Mononuclear cell (primary cell): ENCODE measurements at regions not wholly inside any gene's neighbourhood (a gene's known extent, or its start where the extent isn't known, plus 50 kb on each side); places are given as distances from the start of the nearest gene placed in this dataset.

Experiments
- H3K27me3 ChIP-seq: 2 replicates; pipeline ENCODE4 v1.6.0; 2011; ENCODE audit warnings: low read length, control low read depth; ENCODE audit not compliant: insufficient read depth
- H3K4me1 ChIP-seq: 2 replicates; pipeline ENCODE4 v1.5.1; 2011; ENCODE audit warnings: mild to moderate bottlenecking, low read length, control low read depth; ENCODE audit not compliant: insufficient read depth
- H3K4me3 ChIP-seq: 2 replicates; pipeline ENCODE4 v1.5.1; 2011; ENCODE audit warnings: mild to moderate bottlenecking, low read length, moderate library complexity
- H3K9me3 ChIP-seq: 2 replicates; pipeline ENCODE4 v1.5.1; 2011; ENCODE audit warnings: low read depth, mild to moderate bottlenecking, control low read depth, low read length

GRCh38 chr13:78460176-78460575 lies 143.2 kb downstream of the POU4F1 start:
- H3K27me3 ChIP-seq: no peaks in the 10 kb centered on the region
- H3K9me3 ChIP-seq: no peaks in the 10 kb centered on the region
- H3K4me1 ChIP-seq: no peaks in the 10 kb centered on the region
- H3K4me3 ChIP-seq: no peak overlapping the region

- Histone ChIP-seq H3K4me1 (no peaks in the 10 kb centered on the region), H3K4me3 (no peak overlapping the region), H3K27me3 (no peaks in the 10 kb centered on the region), H3K9me3 (no peaks in the 10 kb centered on the region)
Measured at GRCh38 chr13:78443839-78444238, 159.5 kb downstream of the POU4F1 start.

GRCh38 chr13:78437781-78438180 lies 165.6 kb downstream of the POU4F1 start:
- Histone ChIP-seq H3K4me1 (no peaks in the 10 kb centered on the region), H3K9me3 (no peaks in the 10 kb centered on the region), H3K27me3 (no peaks in the 10 kb centered on the region), H3K4me3 (no peak overlapping the region)

DNA sequence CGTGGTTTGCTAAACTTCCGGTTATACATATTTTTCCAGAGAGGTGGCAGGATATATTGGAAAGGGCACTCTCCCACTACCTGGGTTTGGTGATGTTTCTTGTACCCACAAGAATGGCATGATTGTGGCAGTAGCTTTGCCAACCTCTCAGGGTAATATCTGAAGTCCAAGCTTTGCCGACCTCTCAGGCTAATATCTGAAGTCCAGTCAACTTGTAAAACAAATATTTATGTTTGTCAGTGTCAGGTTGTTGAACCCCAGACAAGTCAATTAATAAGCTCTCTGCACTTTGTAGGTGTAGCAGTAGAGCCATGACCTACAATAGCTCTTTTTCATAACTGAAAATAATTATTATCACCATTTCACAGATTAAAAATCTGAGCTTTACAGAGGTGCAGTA lies 167.0 kb downstream of the POU4F1 start:
- no peak overlapping the region for H3K4me3 ChIP-seq
- no peaks in the 10 kb centered on the region for H3K27me3 ChIP-seq
- H3K4me1 ChIP-seq: no peaks in the 10 kb centered on the region
- no peaks in the 10 kb centered on the region for H3K9me3 ChIP-seq

GRCh38 chr13:78431328-78431727 lies 172.0 kb downstream of the POU4F1 start:
- H3K4me1 ChIP-seq: no peaks in the 10 kb centered on the region
- H3K9me3 ChIP-seq: no peaks in the 10 kb centered on the region
- H3K4me3 ChIP-seq: no peak overlapping the region
- no peaks in the 10 kb centered on the region for H3K27me3 ChIP-seq

GRCh38 chr13:78430811-78431210 lies 172.5 kb downstream of the POU4F1 start:
- Histone ChIP-seq H3K27me3 (no peaks in the 10 kb centered on the region), H3K4me1 (no peaks in the 10 kb centered on the region), H3K4me3 (no peak overlapping the region), H3K9me3 (no peaks in the 10 kb centered on the region)

DNA sequence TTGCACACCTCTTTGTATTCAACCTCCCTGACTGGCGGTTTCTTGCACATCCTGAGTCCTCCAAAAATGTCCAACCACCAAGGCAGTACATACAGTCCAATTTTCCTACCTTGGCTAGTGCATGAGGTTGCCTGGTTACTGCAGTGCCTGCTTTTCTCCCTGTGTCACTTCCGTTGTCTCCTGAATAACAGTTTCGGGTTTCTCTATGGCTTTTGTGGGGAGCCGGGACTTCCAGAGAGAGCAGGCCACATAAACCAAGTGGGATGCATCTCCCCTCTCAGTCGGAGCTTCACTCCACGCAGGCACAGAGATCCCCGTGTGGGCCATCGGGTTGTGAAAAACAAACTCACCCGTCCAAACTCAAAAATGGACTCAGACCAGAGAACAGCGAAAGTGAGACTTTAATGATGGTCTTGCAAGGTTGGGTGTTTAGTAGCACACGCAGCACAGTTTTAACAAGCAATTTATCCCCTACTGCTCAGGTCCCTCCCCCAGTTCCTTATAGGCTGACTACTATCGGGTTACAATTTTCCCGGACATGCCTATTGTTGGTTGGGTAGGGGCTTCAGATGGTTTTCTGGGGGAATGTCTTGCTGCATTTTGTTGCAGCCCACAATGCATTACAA lies 173.1 kb downstream of the POU4F1 start:
- no peaks in the 10 kb centered on the region for H3K4me1 ChIP-seq
- H3K9me3 ChIP-seq: no peaks in the 10 kb centered on the region
- no peaks in the 10 kb centered on the region for H3K27me3 ChIP-seq
- H3K4me3 ChIP-seq: no peak overlapping the region

GRCh38 chr13:78428646-78429045 lies 174.7 kb downstream of the POU4F1 start:
- H3K27me3 ChIP-seq: no peaks in the 10 kb centered on the region
- H3K4me1 ChIP-seq: no peaks in the 10 kb centered on the region
- H3K9me3 ChIP-seq: no peaks in the 10 kb centered on the region
- H3K4me3 ChIP-seq: no peak overlapping the region

DNA sequence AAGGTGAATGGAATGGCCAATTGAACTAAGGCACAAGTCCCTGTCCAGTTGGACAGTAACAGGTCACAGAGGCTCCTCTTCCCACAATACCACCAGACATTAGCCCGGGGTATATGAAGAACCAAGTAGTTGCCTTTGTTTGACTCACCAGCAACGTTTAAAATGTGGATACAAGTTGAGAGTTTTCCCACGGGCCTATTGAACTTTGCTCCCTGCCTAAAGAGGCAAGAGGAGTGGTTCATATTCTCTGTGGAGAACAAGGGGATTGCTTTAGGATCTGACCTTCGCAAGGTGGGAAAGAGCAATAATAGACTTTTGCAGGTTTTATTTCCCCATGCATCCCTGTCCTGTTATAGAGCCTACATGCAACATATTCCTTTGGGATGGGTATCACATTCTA lies 177.2 kb downstream of the POU4F1 start:
- Histone ChIP-seq H3K4me1 (no peaks in the 10 kb centered on the region), H3K9me3 (no peaks in the 10 kb centered on the region), H3K4me3 (no peak overlapping the region), H3K27me3 (no peaks in the 10 kb centered on the region)

DNA sequence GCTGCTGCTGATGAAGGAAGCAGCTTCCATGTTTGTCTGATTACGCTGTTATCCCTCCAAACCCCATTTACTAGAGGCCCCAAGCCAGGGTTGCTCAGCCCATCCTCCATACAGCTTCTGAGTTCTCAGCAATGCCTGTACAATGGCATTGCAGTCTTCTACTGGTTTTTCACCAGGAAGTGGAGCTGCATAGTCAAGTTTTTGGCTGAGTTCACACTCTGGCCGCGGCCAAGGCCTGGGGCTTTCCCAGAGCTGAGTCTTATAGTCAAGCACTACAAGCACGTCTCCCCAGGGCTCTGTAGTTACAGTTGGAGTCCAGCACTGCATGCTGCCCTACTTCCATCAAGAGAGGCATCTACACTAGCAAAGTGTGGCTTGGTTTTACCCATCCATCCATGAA lies 182.5 kb downstream of the POU4F1 start:
- Histone ChIP-seq H3K27me3 (no peaks in the 10 kb centered on the region), H3K4me3 (no peak overlapping the region), H3K4me1 (no peaks in the 10 kb centered on the region), H3K9me3 (no peaks in the 10 kb centered on the region)

- no peak overlapping the region for H3K4me3 ChIP-seq
- no peaks in the 10 kb centered on the region for H3K9me3 ChIP-seq
- H3K27me3 ChIP-seq: no peaks in the 10 kb centered on the region
- H3K4me1 ChIP-seq: no peaks in the 10 kb centered on the region
Measured at GRCh38 chr13:78413887-78414553, 189.3 kb downstream of the POU4F1 start.

DNA sequence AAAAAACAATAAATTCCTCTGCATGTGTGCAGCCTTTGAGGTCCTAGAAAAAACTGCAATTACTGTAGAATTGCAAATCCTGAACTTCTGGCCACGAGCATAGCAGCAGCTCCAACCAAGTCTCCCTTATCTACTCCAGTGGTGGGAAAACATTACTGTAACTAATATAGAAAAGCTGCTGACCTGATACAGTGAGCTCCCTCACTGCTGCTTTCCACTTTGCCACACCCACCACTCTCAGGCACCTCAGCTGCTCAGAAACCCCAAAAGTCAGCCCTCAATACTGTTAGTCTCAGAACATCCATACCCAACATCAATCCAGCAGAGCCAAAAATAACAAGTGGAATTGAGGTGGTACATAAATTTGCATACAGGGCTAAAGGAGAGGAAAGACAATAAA lies 192.5 kb downstream of the POU4F1 start:
- H3K27me3 ChIP-seq: no peaks in the 10 kb centered on the region
- H3K9me3 ChIP-seq: no peaks in the 10 kb centered on the region
- no peak overlapping the region for H3K4me3 ChIP-seq
- H3K4me1 ChIP-seq: no peaks in the 10 kb centered on the region

GRCh38 chr13:78410164-78410563 lies 193.2 kb downstream of the POU4F1 start:
- no peaks in the 10 kb centered on the region for H3K4me1 ChIP-seq
- no peak overlapping the region for H3K4me3 ChIP-seq
- H3K9me3 ChIP-seq: no peaks in the 10 kb centered on the region
- H3K27me3 ChIP-seq: no peaks in the 10 kb centered on the region

GRCh38 chr13:78409172-78409571 lies 194.2 kb downstream of the POU4F1 start:
- Histone ChIP-seq H3K27me3 (no peaks in the 10 kb centered on the region), H3K4me1 (no peaks in the 10 kb centered on the region), H3K9me3 (no peaks in the 10 kb centered on the region), H3K4me3 (no peak overlapping the region)

- Histone ChIP-seq H3K27me3 (no peaks in the 10 kb centered on the region), H3K9me3 (no peaks in the 10 kb centered on the region), H3K4me3 (no peak overlapping the region), H3K4me1 (no peaks in the 10 kb centered on the region)
Measured at GRCh38 chr13:78404846-78405360, 198.4 kb downstream of the POU4F1 start.
